IMR-90 (cell line): ENCODE measurements at regions not wholly inside any gene's neighbourhood (a gene's known extent, or its start where the extent isn't known, plus 50 kb on each side); places are given as distances from the start of the nearest gene placed in this dataset.

Experiments used
- ATAC-seq: fragments of 200-7000 bp; cut with Tn5 transposase; 2 replicates; pipeline ENCODE4 v1.9.1; 2020; ENCODE audit warnings: low read depth, mild to moderate bottlenecking, moderate library complexity
- BruUV-seq: library from RNA; stranded (reverse); fragments of 400-500 nt; replicated peaks from 2 replicates; lab custom pipeline; 2021; lab: Mats Ljungman, UMichigan
- CTCF ChIA-PET: fragments of 300-600 bp; formaldehyde crosslinking; extraction: SDS; loops from one replicate; lab custom pipeline; 2021; ENCODE audit warnings: antibody characterized with exemption; lab: Yijun Ruan, JAX
- POLR2A ChIA-PET: fragments of 300-600 bp; sonication (Branson Sonifier 250); formaldehyde crosslinking; loops from one replicate; lab custom pipeline; 2022; ENCODE audit warnings: antibody characterized with exemption; ENCODE audit not compliant: unreplicated experiment; lab: Charles Lee
- DNase-seq: peaks from one replicate; pipeline ENCODE4 v3.0.0; 2013
- H2AFZ ChIP-seq: replicated peaks from 2 replicates; pipeline ENCODE3; 2013; ENCODE audit warnings: low read length, mild to moderate bottlenecking; ENCODE audit not compliant: poor library complexity
- H2AK5ac ChIP-seq: 2 replicates; pipeline ENCODE4 v1.6.1; 2013; ENCODE audit warnings: low read depth, low read length, inconsistent platforms
- H2AK9ac ChIP-seq: replicated peaks from 2 replicates; pipeline ENCODE3; 2013; ENCODE audit warnings: mild to moderate bottlenecking, low read depth, low read length, moderate library complexity; ENCODE audit not compliant: poor library complexity
- H2BK120ac ChIP-seq: 2 replicates; pipeline ENCODE4 v1.6.1; 2013; ENCODE audit warnings: low read depth, low read length, inconsistent platforms
- H2BK15ac ChIP-seq: 3 replicates; pipeline ENCODE4 v1.6.1; 2013; ENCODE audit warnings: low read depth, low read length, inconsistent platforms
- H2BK20ac ChIP-seq: 2 replicates; pipeline ENCODE4 v1.6.1; 2013; ENCODE audit warnings: low read depth, mild to moderate bottlenecking, inconsistent platforms, low read length, moderate library complexity
- H2BK5ac ChIP-seq: 2 replicates; pipeline ENCODE4 v1.6.1; 2013; ENCODE audit warnings: mild to moderate bottlenecking, low read depth, low read length, inconsistent platforms; ENCODE audit not compliant: poor library complexity, severe bottlenecking
- H3K14ac ChIP-seq: replicated peaks from 2 replicates; pipeline ENCODE4 v1.6.1; 2013; ENCODE audit warnings: low read depth, low read length, inconsistent platforms
- H3K18ac ChIP-seq: 2 replicates; pipeline ENCODE4 v1.6.1; 2013; ENCODE audit warnings: low read depth, low read length, control low read depth
- H3K23ac ChIP-seq: 2 replicates; pipeline ENCODE4 v1.6.1; 2013; ENCODE audit warnings: low read depth, low read length, inconsistent platforms
- H3K27ac ChIP-seq: 2 replicates; pipeline ENCODE4 v1.5.1; 2013; ENCODE audit warnings: mild to moderate bottlenecking, control low read depth, low read length; ENCODE audit not compliant: insufficient read depth
- H3K27me3 ChIP-seq: 2 replicates; pipeline ENCODE4 v1.6.1; 2013; ENCODE audit warnings: low read length; ENCODE audit not compliant: control insufficient read depth, insufficient read depth
- H3K36me3 ChIP-seq: 2 replicates; pipeline ENCODE4 v1.6.1; 2013; ENCODE audit warnings: low read length, mixed read lengths; ENCODE audit not compliant: control insufficient read depth, insufficient read depth
- H3K4ac ChIP-seq: 2 replicates; pipeline ENCODE4 v1.6.1; 2013; ENCODE audit warnings: low read depth, low read length, inconsistent platforms
- H3K4me1 ChIP-seq: 2 replicates; pipeline ENCODE4 v1.6.1; 2013; ENCODE audit warnings: low read length, mixed read lengths; ENCODE audit not compliant: control insufficient read depth, insufficient read depth
- H3K4me2 ChIP-seq: 2 replicates; pipeline ENCODE4 v1.6.1; 2013; ENCODE audit warnings: low read depth, mild to moderate bottlenecking, control low read depth, low read length, moderate library complexity
- H3K4me3 ChIP-seq: 2 replicates; pipeline ENCODE4 v1.5.1; 2013; ENCODE audit warnings: low read depth, mild to moderate bottlenecking, control low read depth, low read length, moderate library complexity; ENCODE audit not compliant: insufficient read depth
- H3K56ac ChIP-seq: 2 replicates; pipeline ENCODE4 v1.6.1; 2013; ENCODE audit warnings: low read length, inconsistent platforms; ENCODE audit not compliant: insufficient read depth; ENCODE audit errors: extremely low read depth
- H3K79me1 ChIP-seq, 2 experiments: 2 replicates each; pipeline ENCODE4 v1.6.1; 2013; ENCODE audit warnings: low read length in 2 of 2, inconsistent platforms in 1 of 2, low read depth in 1 of 2
- H3K9ac ChIP-seq: 2 replicates; pipeline ENCODE4 v1.6.1; 2013; ENCODE audit warnings: low read depth, low read length, control low read depth
- H3K9me1 ChIP-seq: 2 replicates; pipeline ENCODE4 v1.6.1; 2013; ENCODE audit warnings: low read length, inconsistent platforms; ENCODE audit not compliant: insufficient read depth
- H3K9me3 ChIP-seq: 2 replicates; pipeline ENCODE4 v1.6.1; 2013; ENCODE audit warnings: low read length; ENCODE audit not compliant: control insufficient read depth, insufficient read depth
- H4K20me1 ChIP-seq: 2 replicates; pipeline ENCODE4 v1.6.1; 2013; ENCODE audit warnings: low read length, inconsistent platforms; ENCODE audit not compliant: insufficient read depth
- H4K5ac ChIP-seq: 2 replicates; pipeline ENCODE4 v1.6.1; 2013; ENCODE audit warnings: mild to moderate bottlenecking, low read depth, low read length, control low read depth
- H4K8ac ChIP-seq, 2 experiments: 2 replicates each; pipeline ENCODE4 v1.6.1; 2013; ENCODE audit warnings: low read depth in 2 of 2, low read length in 2 of 2, control low read depth in 1 of 2, inconsistent platforms in 1 of 2
- H4K91ac ChIP-seq: 2 replicates; pipeline ENCODE4 v1.6.1; 2013; ENCODE audit warnings: low read depth, low read length, inconsistent platforms; ENCODE audit not compliant: insufficient read depth
- BHLHE40 ChIP-seq: fragments of 150-350 bp; IDR thresholded peaks from 2 replicates; pipeline ENCODE4 v1.6.1; 2016; ENCODE audit warnings: mild to moderate bottlenecking, low read depth, low read length
- CEBPB ChIP-seq: IDR thresholded peaks from 2 replicates; pipeline ENCODE4 v1.6.1; 2012; ENCODE audit warnings: low read depth, low read length, improper control_type of control experiment
- CHD1 ChIP-seq: IDR thresholded peaks from 2 replicates; pipeline ENCODE4 v1.6.1; 2012; ENCODE audit warnings: low read depth, low read length, improper control_type of control experiment
- CTCF ChIP-seq: conservative IDR thresholded peaks from 2 replicates; pipeline ENCODE4 v1.5.1; 2012; ENCODE audit warnings: mild to moderate bottlenecking, low read depth, low read length, improper control_type of control experiment
- ELK1 ChIP-seq: fragments of 150-350 bp; IDR thresholded peaks from 2 replicates; pipeline ENCODE4 v1.6.1; 2016; ENCODE audit warnings: low read depth, mild to moderate bottlenecking, low read length, moderate library complexity, borderline replicate concordance
- FOS ChIP-seq: fragments of 150-350 bp; IDR thresholded peaks from 2 replicates; pipeline ENCODE4 v1.6.1; 2016; ENCODE audit warnings: low read depth, low read length
- MAFK ChIP-seq: IDR thresholded peaks from 2 replicates; pipeline ENCODE4 v1.6.1; 2012; ENCODE audit warnings: low read depth, low read length, improper control_type of control experiment
- MAZ ChIP-seq: IDR thresholded peaks from 2 replicates; pipeline ENCODE4 v1.6.1; 2012; ENCODE audit warnings: low read depth, mild to moderate bottlenecking, low read length, improper control_type of control experiment, moderate library complexity, borderline replicate concordance
- MXI1 ChIP-seq: IDR thresholded peaks from 2 replicates; pipeline ENCODE4 v1.6.1; 2012; ENCODE audit warnings: low read depth, mild to moderate bottlenecking, low read length, moderate library complexity, borderline replicate concordance
- NFE2L2 ChIP-seq: fragments of 150-350 bp; IDR thresholded peaks from 2 replicates; pipeline ENCODE4 v1.6.1; 2016; ENCODE audit warnings: low read depth, mild to moderate bottlenecking, low read length
- POLR2A ChIP-seq: IDR thresholded peaks from 2 replicates; pipeline ENCODE4 v1.6.1; 2012; ENCODE audit warnings: mild to moderate bottlenecking, low read depth, low read length
- RAD21 ChIP-seq: IDR thresholded peaks from 2 replicates; pipeline ENCODE4 v1.6.1; 2012; ENCODE audit warnings: low read length, improper control_type of control experiment
- RCOR1 ChIP-seq: IDR thresholded peaks from 2 replicates; pipeline ENCODE4 v1.6.1; 2012; ENCODE audit warnings: mild to moderate bottlenecking, low read length, improper control_type of control experiment; ENCODE audit not compliant: insufficient replicate concordance
- RFX5 ChIP-seq: IDR thresholded peaks from 2 replicates; pipeline ENCODE4 v1.8.0; 2012; ENCODE audit warnings: low read depth, mild to moderate bottlenecking, low read length, moderate library complexity
- SMC3 ChIP-seq: fragments of 150-350 bp; IDR thresholded peaks from 2 replicates; pipeline ENCODE4 v1.6.1; 2016; ENCODE audit warnings: low read depth, mild to moderate bottlenecking, antibody characterized with exemption, low read length, moderate library complexity
- USF2 ChIP-seq: fragments of 150-350 bp; IDR thresholded peaks from 2 replicates; pipeline ENCODE4 v1.6.1; 2017; ENCODE audit warnings: mild to moderate bottlenecking, antibody characterized with exemption, low read length, low read depth
- WGBS, 2 experiments: methylation state at CpG; one replicate each; pipeline versions ENCODE4 v1.1.5 to v1.1.7; 2013; ENCODE audit warnings: missing lambda C conversion rate in 2 of 2; ENCODE audit not compliant: insufficient read length in 1 of 2; ENCODE audit errors: extremely low coverage in 2 of 2; 5-methylcytosine and 5-hydroxymethylcytosine counted together
- dilution Hi-C: fragments of 300-500 bp; cut with HindIII; formaldehyde crosslinking; loops from one replicate; pipeline ENCODE4 v1.14.3; 2018; ENCODE audit warnings: low sequenced_read_pairs; ENCODE audit not compliant: unreplicated experiment
- in situ Hi-C: fragments of 300-500 bp; cut with MboI; formaldehyde crosslinking; loops from 3 replicates; pipeline ENCODE4 v1.14.3; 2019; ENCODE audit warnings: low sequenced_read_pairs, inconsistent platforms, mixed read lengths
- intact Hi-C: fragments of 100-400 bp; cut with micrococcal nuclease; formaldehyde crosslinking; loops from 2 replicates; pipeline ENCODE4 v1.10.0; 2022

GRCh38 chr9:71210326-71210725 lies 88.9 kb upstream of the TRPM3 start:
- Histone ChIP-seq H4K5ac (no peak overlapping the region), H3K4ac (no peak overlapping the region), H3K9ac (no peak overlapping the region), H4K8ac (no peak overlapping the region), H4K20me1 (no peaks in the 10 kb centered on the region), H2BK20ac (no peak overlapping the region), H2AK5ac (no peak overlapping the region), H3K18ac (no peak overlapping the region), H3K9me1 (no peaks in the 10 kb centered on the region), H3K27me3 (no peaks in the 10 kb centered on the region), H2BK15ac (no peak overlapping the region), H3K4me3 (no peak overlapping the region), H3K27ac (no peak overlapping the region), H2AFZ (no peak overlapping the region), H3K79me1 (no peaks in the 10 kb centered on the region), H3K56ac (no peak overlapping the region), H3K14ac (no peak overlapping the region), H4K91ac (no peak overlapping the region), H3K23ac (no peak overlapping the region), H2BK5ac (no peak overlapping the region), H3K9me3 (no peaks in the 10 kb centered on the region), H3K4me1 (no peaks in the 10 kb centered on the region), H2BK120ac (no peak overlapping the region), H3K36me3 (no peaks in the 10 kb centered on the region), H3K4me2 (no peak overlapping the region), H2AK9ac (no peak overlapping the region)
- no peak for DNase-seq
- ChIA-PET CTCF (no interaction called here), POLR2A (no interaction called here)
- no peak for ATAC-seq
- in situ Hi-C loops: no loop called here
- dilution Hi-C loops: no loop called here
- TF ChIP-seq POLR2A (no peak), RAD21 (no peak), FOS (no peak), RCOR1 (no peak), CEBPB (no peak), USF2 (no peak), MXI1 (no peak), CHD1 (no peak), MAZ (no peak), SMC3 (no peak), ELK1 (no peak), NFE2L2 (no peak), MAFK (no peak), RFX5 (no peak), CTCF (no peak), BHLHE40 (no peak)
- intact Hi-C loops: no loop called here
- BruUV-seq: no TSS peak
- 0% methylated on average over 1 of the region's 2 CpGs; no CpG with 5 or more reads in 1 of the 2 experiments for WGBS, 2 experiments
